ENCODE measurements at regions not wholly inside any gene's neighbourhood (a gene's known extent, or its start where the extent isn't known, plus 50 kb on each side); places are given as distances from the start of the nearest gene placed in this dataset.

- dilution Hi-C loops (cut with MboI; ENCODE audit: extremely low pct_ligation_motif_present, low sequenced_read_pairs), result no loop called here
- FAIRE-seq, result no peak
- BruUV-seq (replicated peaks), result no TSS peak
Observed at GRCh38 chr5:2271316-2271715, 388.6 kb upstream of the IRX4 start.

More at GRCh38 chr5:2271316-2271715, 388.6 kb upstream of the IRX4 start:
- Histone ChIP-seq H3K36me3 (ENCODE audit: control insufficient read depth in 2 of 2, extremely low read depth in 1 of 2, insufficient read depth in 2 of 2, low read length in 2 of 2) (no peaks in the 10 kb centered on the region), H3K9ac (replicated peaks; ENCODE audit: extremely low read depth, insufficient read depth, low read length) (no peak overlapping the region), H3K4me3 (replicated peaks in 1 of 3; ENCODE audit: insufficient read depth in 1 of 3, low read depth in 1 of 3, low read length in 3 of 3) (no peak overlapping the region), H4K20me1 (replicated peaks; ENCODE audit: control insufficient read depth, extremely low read depth, insufficient read depth, low read length) (no peaks in the 10 kb centered on the region), H3K4me2 (ENCODE audit: insufficient read depth, low read length) (no peak overlapping the region), H3K79me2 (ENCODE audit: control insufficient read depth, insufficient read depth, low read length) (no peaks in the 10 kb centered on the region), H3K4me1 (ENCODE audit: control insufficient read depth, extremely low read depth, insufficient read depth, low read length) (no peaks in the 10 kb centered on the region), H3K9me3 (replicated peaks; ENCODE audit: control insufficient read depth, insufficient read depth, low read length) (peaks cover 12% of the 10 kb centered on the region), H3K27ac (ENCODE audit: insufficient read depth, low read depth, low read length) (no peak overlapping the region), H3K27me3 (ENCODE audit: control insufficient read depth in 2 of 2, insufficient read depth in 2 of 2, low read length in 2 of 2) (no peaks in the 10 kb centered on the region), H3K9me1 (replicated peaks; ENCODE audit: control insufficient read depth, extremely low read depth, insufficient read depth, low read length) (no peaks in the 10 kb centered on the region), H2AFZ (ENCODE audit: low read depth, low read length) (no peak overlapping the region)
- TF ChIP-seq FOS (IDR thresholded peaks at IDR 0.05; ENCODE audit: borderline replicate concordance, insufficient read depth, low read length), result no peak
- no peak for TF ChIP-seq JUN (IDR thresholded peaks at IDR 0.05; ENCODE audit: borderline replicate concordance, insufficient read depth, insufficient read length, low read depth)
- TF ChIP-seq, protein P1, sequence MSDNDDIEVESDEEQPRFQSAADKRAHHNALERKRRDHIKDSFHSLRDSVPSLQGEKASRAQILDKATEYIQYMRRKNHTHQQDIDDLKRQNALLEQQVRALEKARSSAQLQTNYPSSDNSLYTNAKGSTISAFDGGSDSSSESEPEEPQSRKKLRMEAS (IDR thresholded peaks at IDR 0.05; ENCODE audit: insufficient read depth, insufficient read length), result no peak
- no peak for TF ChIP-seq POLR2A (IDR thresholded peaks at IDR 0.05; ENCODE audit: low read depth, low read length)
- TF ChIP-seq CTCF (IDR thresholded peaks at IDR 0.05; ENCODE audit: extremely low read depth in 1 of 2, insufficient read depth in 1 of 2, low read depth in 1 of 2, low read length in 2 of 2), result no peak
- TF ChIP-seq GATA2 (IDR thresholded peaks at IDR 0.05; ENCODE audit: insufficient read depth, insufficient read length, low read depth, low read length), result no peak
- TF ChIP-seq MYC (IDR thresholded peaks at IDR 0.05; ENCODE audit: low read depth, low read length), result no peak
- TF ChIP-seq EZH2 (IDR thresholded peaks at IDR 0.05; ENCODE audit: borderline replicate concordance, low read depth, low read length, severe bottlenecking), result no peak
- TF ChIP-seq POLR2AphosphoS5 (IDR thresholded peaks at IDR 0.05; ENCODE audit: insufficient read depth, low read depth, low read length), result no peak
- DNase-seq (ENCODE audit: low read depth, low spot score), result no peak
- ChIA-PET POLR2A (no interaction called here), CTCF (no interaction called here)
- intact Hi-C loops (cut with micrococcal nuclease), result no loop called here

Measured in endothelial cell of umbilical vein (primary cell).